ENCODE measurements at regions not wholly inside any gene's neighbourhood (a gene's known extent, or its start where the extent isn't known, plus 50 kb on each side); places are given as distances from the start of the nearest gene placed in this dataset.

DNA sequence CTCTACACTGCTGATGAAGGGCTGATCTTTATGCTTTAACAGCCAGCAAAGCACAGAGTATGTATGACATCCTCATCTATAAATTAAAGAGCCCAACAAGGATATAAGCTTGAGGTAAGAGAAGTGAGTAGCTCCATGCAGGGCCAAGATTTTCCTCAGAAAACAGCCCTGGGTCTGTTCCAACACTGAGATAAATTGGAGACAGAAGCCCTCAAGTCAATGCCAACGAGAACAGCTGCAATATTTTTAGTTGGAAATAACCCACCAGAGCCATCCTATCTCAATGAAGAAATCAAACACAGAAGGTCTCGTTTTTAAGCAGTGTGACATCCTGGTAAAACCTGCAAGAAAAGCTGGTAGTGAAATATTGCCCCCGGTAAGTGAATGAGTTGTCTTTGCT is 297.0 kb upstream of the AUTS2 start:
- TF ChIP-seq POLR2AphosphoS5 (IDR thresholded peaks at IDR 0.05; ENCODE audit: borderline replicate concordance, low read depth, low read length) (no peak), EZH2 (IDR thresholded peaks at IDR 0.05) (no peak), FOXP2 (optimal IDR thresholded peaks at IDR 0.05; ENCODE audit: control extremely low read depth, extremely low read length, insufficient read depth) (no peak)
